Activated T-helper 1 cell treated with anti-CD3 and anti-CD28 coated beads, Interleukin-12 subunit alpha, Interleukin-12 subunit beta, Interleukin-2, Interleukin-4 antibody, amounts not matched to agents 30 ng/mL and 10 ng/mL and 1 ng/mL, durations not matched to agents 14 hours and 24 hours and 36 hours (primary cell): ENCODE measurements at regions not wholly inside any gene's neighbourhood (a gene's known extent, or its start where the extent isn't known, plus 50 kb on each side); places are given as distances from the start of the nearest gene placed in this dataset.
A peak's percentile ranks its signal among the peaks of the same experiment; 100 is the strongest.

Experiments
- DNase-seq: peaks from one replicate; pipeline ENCODE4 v3.0.0; 2021; ENCODE audit warnings: low spot score
- H3K27ac Mint-ChIP-seq: one replicate; pipeline ENCODE4 v1.8.0; 2021; ENCODE audit warnings: mild to moderate bottlenecking, mixed read lengths
- H3K27me3 Mint-ChIP-seq: one replicate; pipeline ENCODE4 v1.8.0; 2022; ENCODE audit warnings: mild to moderate bottlenecking, moderate library complexity, mixed read lengths; ENCODE audit not compliant: insufficient read depth
- H3K36me3 Mint-ChIP-seq: one replicate; pipeline ENCODE4 v1.8.0; 2021; ENCODE audit warnings: low read depth, mixed read lengths
- H3K4me1 Mint-ChIP-seq: one replicate; pipeline ENCODE4 v1.8.0; 2021; ENCODE audit warnings: low read depth, mixed read lengths
- H3K4me3 Mint-ChIP-seq: one replicate; pipeline ENCODE4 v1.8.0; 2021; ENCODE audit warnings: mild to moderate bottlenecking, moderate library complexity, mixed read lengths
- H3K9me3 Mint-ChIP-seq: one replicate; pipeline ENCODE4 v1.8.0; 2021; ENCODE audit warnings: mixed read lengths
- intact Hi-C: fragments of 100-400 bp; cut with micrococcal nuclease; formaldehyde crosslinking; loops from one replicate; pipeline ENCODE4 v1.15.1; 2024

- no peaks in the 10 kb centered on the region for H3K36me3 Mint-ChIP-seq
- H3K27ac Mint-ChIP-seq, result peak overlapping the region; percentile 26
- no peak for DNase-seq
- intact Hi-C loops, result loop anchor here (1.0 to 5.0 kb wide), 6 partner anchors 26 to 633 kb away; no protein-coding TSS in a partner anchor
- H3K9me3 Mint-ChIP-seq, result no peaks in the 10 kb centered on the region
- peaks cover 2% of the 10 kb centered on the region for H3K27me3 Mint-ChIP-seq
- no peak overlapping the region for H3K4me3 Mint-ChIP-seq
- H3K4me1 Mint-ChIP-seq, result peaks cover 15% of the 10 kb centered on the region
These were observed 381.6 kb downstream of the EFNA5 start for GRCh38 chr5:107289030-107289714.

GRCh38 chr5:107286447-107287098 is 384.2 kb downstream of the EFNA5 start:
- Mint-ChIP-seq H3K4me1 (peaks cover 15% of the 10 kb centered on the region), H3K27me3 (peaks cover 2% of the 10 kb centered on the region), H3K9me3 (no peaks in the 10 kb centered on the region), H3K36me3 (no peaks in the 10 kb centered on the region), H3K4me3 (no peak overlapping the region), H3K27ac (no peak overlapping the region)
- intact Hi-C loops, result loop anchor here (5.0 kb wide), 2 partner anchors 286 to 636 kb away; no protein-coding TSS in a partner anchor
- DNase-seq, result no peak

GRCh38 chr5:107285772-107286171 is 385.0 kb downstream of the EFNA5 start:
- no peak for DNase-seq
- intact Hi-C loops, result loop anchor here (5.0 kb wide), 2 partner anchors 287 to 637 kb away; no protein-coding TSS in a partner anchor
- H3K9me3 Mint-ChIP-seq, result no peaks in the 10 kb centered on the region
- no peaks in the 10 kb centered on the region for H3K36me3 Mint-ChIP-seq
- peaks cover 15% of the 10 kb centered on the region for H3K4me1 Mint-ChIP-seq
- H3K27ac Mint-ChIP-seq, result no peak overlapping the region
- no peak overlapping the region for H3K4me3 Mint-ChIP-seq
- peaks cover 2% of the 10 kb centered on the region for H3K27me3 Mint-ChIP-seq

GRCh38 chr5:107284822-107285525 is 385.8 kb downstream of the EFNA5 start:
- intact Hi-C loops, result loop anchor here (5.0 kb wide), 2 partner anchors 287 to 637 kb away; no protein-coding TSS in a partner anchor
- Mint-ChIP-seq H3K4me3 (no peak overlapping the region), H3K27me3 (peaks cover 2% of the 10 kb centered on the region), H3K9me3 (no peaks in the 10 kb centered on the region), H3K4me1 (peaks cover 15% of the 10 kb centered on the region), H3K36me3 (no peaks in the 10 kb centered on the region), H3K27ac (no peak overlapping the region)
- DNase-seq, result no peak

GRCh38 chr5:107282061-107282460 is 388.7 kb downstream of the EFNA5 start:
- Mint-ChIP-seq H3K36me3 (no peaks in the 10 kb centered on the region), H3K4me1 (no peaks in the 10 kb centered on the region), H3K9me3 (no peaks in the 10 kb centered on the region), H3K27me3 (no peaks in the 10 kb centered on the region), H3K27ac (no peak overlapping the region), H3K4me3 (no peak overlapping the region)
- intact Hi-C loops, result no loop called here
- DNase-seq, result no peak

GRCh38 chr5:107278774-107279173 is 392.0 kb downstream of the EFNA5 start:
- Mint-ChIP-seq H3K9me3 (no peaks in the 10 kb centered on the region), H3K4me3 (no peak overlapping the region), H3K27ac (no peak overlapping the region), H3K36me3 (no peaks in the 10 kb centered on the region), H3K27me3 (peaks cover 2% of the 10 kb centered on the region), H3K4me1 (no peaks in the 10 kb centered on the region)
- no peak for DNase-seq
- intact Hi-C loops, result no loop called here

- Mint-ChIP-seq H3K9me3 (no peaks in the 10 kb centered on the region), H3K27ac (no peak overlapping the region), H3K4me1 (no peaks in the 10 kb centered on the region), H3K27me3 (peaks cover 4% of the 10 kb centered on the region), H3K4me3 (no peak overlapping the region), H3K36me3 (no peaks in the 10 kb centered on the region)
- intact Hi-C loops, result no loop called here
- DNase-seq, result no peak
These were observed 393.1 kb downstream of the EFNA5 start for GRCh38 chr5:107277485-107278125.

- intact Hi-C loops, result no loop called here
- DNase-seq, result no peak
- H3K27me3 Mint-ChIP-seq, result peaks cover 4% of the 10 kb centered on the region
- no peaks in the 10 kb centered on the region for H3K36me3 Mint-ChIP-seq
- H3K4me3 Mint-ChIP-seq, result no peak overlapping the region
- H3K4me1 Mint-ChIP-seq, result no peaks in the 10 kb centered on the region
- no peak overlapping the region for H3K27ac Mint-ChIP-seq
- no peaks in the 10 kb centered on the region for H3K9me3 Mint-ChIP-seq
These were observed 395.4 kb downstream of the EFNA5 start for GRCh38 chr5:107275333-107275732.

- H3K4me3 Mint-ChIP-seq, result no peak overlapping the region
- intact Hi-C loops, result no loop called here
- no peak for DNase-seq
- H3K27me3 Mint-ChIP-seq, result peaks cover 4% of the 10 kb centered on the region
- H3K27ac Mint-ChIP-seq, result no peak overlapping the region
- no peaks in the 10 kb centered on the region for H3K4me1 Mint-ChIP-seq
- no peaks in the 10 kb centered on the region for H3K36me3 Mint-ChIP-seq
- no peaks in the 10 kb centered on the region for H3K9me3 Mint-ChIP-seq
These were observed 396.2 kb downstream of the EFNA5 start for GRCh38 chr5:107274571-107274970.

GRCh38 chr5:107272954-107273353 is 397.8 kb downstream of the EFNA5 start:
- DNase-seq, result no peak
- Mint-ChIP-seq H3K36me3 (no peaks in the 10 kb centered on the region), H3K27me3 (peaks cover 4% of the 10 kb centered on the region), H3K4me3 (no peak overlapping the region), H3K4me1 (no peaks in the 10 kb centered on the region), H3K27ac (no peak overlapping the region), H3K9me3 (no peaks in the 10 kb centered on the region)
- intact Hi-C loops, result no loop called here

- H3K27ac Mint-ChIP-seq, result no peak overlapping the region
- H3K9me3 Mint-ChIP-seq, result no peaks in the 10 kb centered on the region
- H3K36me3 Mint-ChIP-seq, result no peaks in the 10 kb centered on the region
- intact Hi-C loops, result no loop called here
- H3K27me3 Mint-ChIP-seq, result peaks cover 4% of the 10 kb centered on the region
- H3K4me3 Mint-ChIP-seq, result no peak overlapping the region
- H3K4me1 Mint-ChIP-seq, result no peaks in the 10 kb centered on the region
- no peak for DNase-seq
These were observed 398.2 kb downstream of the EFNA5 start for GRCh38 chr5:107272509-107272908.

- no peak overlapping the region for H3K4me3 Mint-ChIP-seq
- intact Hi-C loops, result no loop called here
- H3K9me3 Mint-ChIP-seq, result no peaks in the 10 kb centered on the region
- H3K27me3 Mint-ChIP-seq, result peaks cover 4% of the 10 kb centered on the region
- no peak for DNase-seq
- no peaks in the 10 kb centered on the region for H3K36me3 Mint-ChIP-seq
- no peaks in the 10 kb centered on the region for H3K4me1 Mint-ChIP-seq
- H3K27ac Mint-ChIP-seq, result no peak overlapping the region
These were observed 398.9 kb downstream of the EFNA5 start for GRCh38 chr5:107271682-107272350.
